Stimulated activated CD8-positive, alpha-beta memory T cell treated with anti-CD3 and anti-CD28 coated beads, Interleukin-12 subunit alpha, Interleukin-12 subunit beta, amount 100 ng/mL, for 1 hour (primary cell): ENCODE measurements at regions not wholly inside any gene's neighbourhood (a gene's known extent, or its start where the extent isn't known, plus 50 kb on each side); places are given as distances from the start of the nearest gene placed in this dataset.
"Not testable (repeated sequence)": the region's sequence is repeated elsewhere in the genome, so short reads cannot be mapped to it uniquely, and the experiment has no call there.

Experiments
- DNase-seq: peaks from one replicate; pipeline ENCODE4 v3.0.0-alpha.2; 2020; ENCODE audit warnings: low read depth

- DNase-seq, result no peak
Observed at GRCh38 chr13:22939157-22939556, 241.6 kb upstream of the SGCG start.

GRCh38 chr13:22940090-22940710 is 240.6 kb upstream of the SGCG start:
- no peak for DNase-seq

GRCh38 chr13:22940736-22941135 is 240.0 kb upstream of the SGCG start:
- no peak for DNase-seq

- DNase-seq, result not testable (repeated sequence)
Observed at GRCh38 chr13:22941495-22941894, 239.3 kb upstream of the SGCG start.

- DNase-seq, result not testable (repeated sequence)
Observed at GRCh38 chr13:22942831-22943230, 237.9 kb upstream of the SGCG start.

GRCh38 chr13:22944378-22944777 is 236.4 kb upstream of the SGCG start:
- no peak for DNase-seq

- no peak for DNase-seq
Observed at GRCh38 chr13:22945321-22946226, 235.2 kb upstream of the SGCG start.

- DNase-seq, result no peak
Observed at GRCh38 chr13:22948421-22948820, 232.4 kb upstream of the SGCG start.

GRCh38 chr13:22952018-22952417 is 228.8 kb upstream of the SGCG start:
- not testable (repeated sequence) for DNase-seq

- not testable (repeated sequence) for DNase-seq
Observed at GRCh38 chr13:22955147-22955546, 225.6 kb upstream of the SGCG start.

GRCh38 chr13:22956456-22957115 is 224.2 kb upstream of the SGCG start:
- not testable (repeated sequence) for DNase-seq

GRCh38 chr13:22959859-22960258 is 220.9 kb upstream of the SGCG start:
- DNase-seq, result not testable (repeated sequence)

GRCh38 chr13:22960827-22961226 is 220.0 kb upstream of the SGCG start:
- no peak for DNase-seq

- DNase-seq, result not testable (repeated sequence)
Observed at GRCh38 chr13:22961342-22961741, 219.4 kb upstream of the SGCG start.

GRCh38 chr13:22961835-22962537 is 218.8 kb upstream of the SGCG start:
- no peak for DNase-seq

- DNase-seq, result not testable (repeated sequence)
Observed at GRCh38 chr13:22963384-22964053, 217.3 kb upstream of the SGCG start.

GRCh38 chr13:22964245-22964966 is 216.4 kb upstream of the SGCG start:
- no peak for DNase-seq

GRCh38 chr13:22965011-22965857 is 215.5 kb upstream of the SGCG start:
- not testable (repeated sequence) for DNase-seq

GRCh38 chr13:22965858-22966239 is 214.9 kb upstream of the SGCG start:
- DNase-seq, result not testable (repeated sequence)

- not testable (repeated sequence) for DNase-seq
Observed at GRCh38 chr13:22966753-22967152, 214.0 kb upstream of the SGCG start.
